ENCODE measurements at regions not wholly inside any gene's neighbourhood (a gene's known extent, or its start where the extent isn't known, plus 50 kb on each side); places are given as distances from the start of the nearest gene placed in this dataset.

DNA sequence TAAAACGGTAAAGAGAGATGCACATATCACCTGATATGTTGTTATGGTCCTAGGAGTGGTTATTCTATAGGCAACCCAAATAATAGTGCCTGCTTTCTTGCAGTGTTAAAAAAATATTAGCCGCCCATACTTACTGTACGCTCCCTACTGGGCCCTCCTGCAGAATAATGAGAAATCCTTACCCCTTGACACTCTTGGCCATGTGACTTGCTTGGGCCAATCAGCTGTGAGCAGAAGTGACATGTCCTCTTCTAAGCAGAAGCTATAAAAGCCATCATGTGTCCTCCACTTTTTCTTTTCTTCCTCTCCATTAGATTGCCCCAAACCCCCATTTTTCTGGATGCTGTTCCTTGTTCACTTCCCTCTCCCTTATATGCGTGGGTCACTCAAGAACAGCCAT lies 90.5 kb upstream of the SPRED2 start:
- Histone ChIP-seq H3K4me1 (ENCODE audit: insufficient read depth, low read length, poor library complexity, severe bottlenecking) (no peaks in the 10 kb centered on the region), H3K4me2 (ENCODE audit: low read depth, low read length, poor library complexity, severe bottlenecking) (no peak overlapping the region), H3K4me3 (ENCODE audit: low read length, poor library complexity, severe bottlenecking) (no peak overlapping the region), H3K9me2 (replicated peaks; ENCODE audit: low read depth, low read length) (no peaks in the 10 kb centered on the region), H4K20me1 (ENCODE audit: insufficient read depth, low read length, poor library complexity, severe bottlenecking) (no peaks in the 10 kb centered on the region), H3K9ac (ENCODE audit: low read depth, low read length, poor library complexity, severe bottlenecking) (no peak overlapping the region), H3F3A (ENCODE audit: low read depth) (no peaks in the 10 kb centered on the region), H3K79me2 (ENCODE audit: insufficient read depth, low read length) (no peaks in the 10 kb centered on the region), H3K9me3 (ENCODE audit: insufficient read depth, low read depth, low read length) (no peaks in the 10 kb centered on the region), H2AFZ (ENCODE audit: low read length) (no peak overlapping the region), H3K36me3 (ENCODE audit: insufficient read depth, low read length) (no peaks in the 10 kb centered on the region), H3K27me3 (ENCODE audit: insufficient read depth, low read length, poor library complexity, severe bottlenecking) (no peaks in the 10 kb centered on the region)
- no peak for TF ChIP-seq EZH2phosphoT487 (IDR thresholded peaks at IDR 0.05; ENCODE audit: borderline replicate concordance)
- TF ChIP-seq, protein P1, sequence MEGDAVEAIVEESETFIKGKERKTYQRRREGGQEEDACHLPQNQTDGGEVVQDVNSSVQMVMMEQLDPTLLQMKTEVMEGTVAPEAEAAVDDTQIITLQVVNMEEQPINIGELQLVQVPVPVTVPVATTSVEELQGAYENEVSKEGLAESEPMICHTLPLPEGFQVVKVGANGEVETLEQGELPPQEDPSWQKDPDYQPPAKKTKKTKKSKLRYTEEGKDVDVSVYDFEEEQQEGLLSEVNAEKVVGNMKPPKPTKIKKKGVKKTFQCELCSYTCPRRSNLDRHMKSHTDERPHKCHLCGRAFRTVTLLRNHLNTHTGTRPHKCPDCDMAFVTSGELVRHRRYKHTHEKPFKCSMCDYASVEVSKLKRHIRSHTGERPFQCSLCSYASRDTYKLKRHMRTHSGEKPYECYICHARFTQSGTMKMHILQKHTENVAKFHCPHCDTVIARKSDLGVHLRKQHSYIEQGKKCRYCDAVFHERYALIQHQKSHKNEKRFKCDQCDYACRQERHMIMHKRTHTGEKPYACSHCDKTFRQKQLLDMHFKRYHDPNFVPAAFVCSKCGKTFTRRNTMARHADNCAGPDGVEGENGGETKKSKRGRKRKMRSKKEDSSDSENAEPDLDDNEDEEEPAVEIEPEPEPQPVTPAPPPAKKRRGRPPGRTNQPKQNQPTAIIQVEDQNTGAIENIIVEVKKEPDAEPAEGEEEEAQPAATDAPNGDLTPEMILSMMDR (conservative IDR thresholded peaks at IDR 0.05; ENCODE audit: low read length): no peak

DNA sequence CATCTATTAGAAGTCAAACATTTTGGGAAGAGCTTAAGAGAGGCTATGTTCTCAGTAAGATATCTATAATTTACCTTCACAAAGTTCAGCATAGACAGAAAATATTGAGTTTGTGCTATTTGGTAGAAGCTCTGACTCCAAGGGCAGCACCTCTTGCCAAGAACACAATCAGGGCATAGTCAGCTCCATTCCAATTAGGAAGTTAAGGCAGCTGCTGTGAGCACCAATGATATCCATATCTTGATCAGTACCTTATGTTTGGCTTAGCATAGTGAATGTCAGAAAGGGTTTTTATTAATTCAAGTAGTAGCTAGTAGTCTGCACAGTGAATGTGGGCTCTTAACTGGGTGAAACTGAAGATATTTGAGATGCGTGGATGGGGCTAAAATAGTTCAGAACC lies 86.4 kb upstream of the SPRED2 start:
- H3K79me2 ChIP-seq (ENCODE audit: insufficient read depth, low read length): no peaks in the 10 kb centered on the region
- H3K9ac ChIP-seq (ENCODE audit: low read depth, low read length, poor library complexity, severe bottlenecking): no peak overlapping the region
- H3K9me2 ChIP-seq (replicated peaks; ENCODE audit: low read depth, low read length): no peaks in the 10 kb centered on the region
- no peaks in the 10 kb centered on the region for H3K4me1 ChIP-seq (ENCODE audit: insufficient read depth, low read length, poor library complexity, severe bottlenecking)
- no peaks in the 10 kb centered on the region for H3F3A ChIP-seq (ENCODE audit: low read depth)
- no peak overlapping the region for H3K4me3 ChIP-seq (ENCODE audit: low read length, poor library complexity, severe bottlenecking)
- H3K27me3 ChIP-seq (ENCODE audit: insufficient read depth, low read length, poor library complexity, severe bottlenecking): no peaks in the 10 kb centered on the region
- H3K9me3 ChIP-seq (ENCODE audit: insufficient read depth, low read depth, low read length): no peaks in the 10 kb centered on the region
- H4K20me1 ChIP-seq (ENCODE audit: insufficient read depth, low read length, poor library complexity, severe bottlenecking): no peaks in the 10 kb centered on the region
- H2AFZ ChIP-seq (ENCODE audit: low read length): no peak overlapping the region
- TF ChIP-seq, protein P1 (conservative IDR thresholded peaks at IDR 0.05; ENCODE audit: low read length): no peak
- TF ChIP-seq EZH2phosphoT487 (IDR thresholded peaks at IDR 0.05; ENCODE audit: borderline replicate concordance): no peak
- no peak overlapping the region for H3K4me2 ChIP-seq (ENCODE audit: low read depth, low read length, poor library complexity, severe bottlenecking)
- H3K36me3 ChIP-seq (ENCODE audit: insufficient read depth, low read length): no peaks in the 10 kb centered on the region

DNA sequence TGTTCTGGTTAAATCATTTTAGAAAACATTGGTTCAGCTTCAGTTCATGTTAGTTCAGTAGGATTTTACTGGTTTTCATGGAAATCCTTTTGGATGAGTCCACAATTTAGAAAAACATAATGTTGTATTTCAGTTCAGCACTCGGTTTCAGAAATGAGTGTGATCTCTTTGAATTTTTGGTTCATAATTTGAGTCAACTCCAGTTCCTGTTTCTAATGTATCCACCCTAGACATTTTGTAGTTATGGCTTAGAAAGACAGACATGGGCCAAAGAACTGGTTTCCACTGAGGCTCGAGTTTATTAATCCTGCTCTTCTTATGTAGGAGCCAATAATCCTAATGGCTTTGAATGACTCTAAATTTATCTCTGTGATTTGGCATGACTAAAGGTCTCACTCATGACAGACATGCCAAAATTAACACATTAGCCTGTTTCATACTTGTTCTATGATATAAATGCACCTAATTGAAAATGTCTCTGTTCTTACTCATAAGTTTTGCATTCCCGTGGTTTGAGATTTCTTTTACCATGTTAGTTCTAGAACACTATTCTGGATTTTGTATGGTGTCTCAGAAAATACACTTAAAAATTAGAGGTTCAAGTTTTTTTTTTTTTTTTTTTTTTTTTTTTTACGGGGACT lies 82.3 kb upstream of the SPRED2 start:
- no peaks in the 10 kb centered on the region for H3K9me3 ChIP-seq (ENCODE audit: insufficient read depth, low read depth, low read length)
- no peaks in the 10 kb centered on the region for H3F3A ChIP-seq (ENCODE audit: low read depth)
- H3K9ac ChIP-seq (ENCODE audit: low read depth, low read length, poor library complexity, severe bottlenecking): no peak overlapping the region
- H3K36me3 ChIP-seq (ENCODE audit: insufficient read depth, low read length): no peaks in the 10 kb centered on the region
- H3K4me1 ChIP-seq (ENCODE audit: insufficient read depth, low read length, poor library complexity, severe bottlenecking): no peaks in the 10 kb centered on the region
- H3K4me3 ChIP-seq (ENCODE audit: low read length, poor library complexity, severe bottlenecking): no peak overlapping the region
- TF ChIP-seq, protein P1 (conservative IDR thresholded peaks at IDR 0.05; ENCODE audit: low read length): no peak
- TF ChIP-seq EZH2phosphoT487 (IDR thresholded peaks at IDR 0.05; ENCODE audit: borderline replicate concordance): no peak
- no peaks in the 10 kb centered on the region for H4K20me1 ChIP-seq (ENCODE audit: insufficient read depth, low read length, poor library complexity, severe bottlenecking)
- H3K9me2 ChIP-seq (replicated peaks; ENCODE audit: low read depth, low read length): no peaks in the 10 kb centered on the region
- H2AFZ ChIP-seq (ENCODE audit: low read length): no peak overlapping the region
- no peaks in the 10 kb centered on the region for H3K79me2 ChIP-seq (ENCODE audit: insufficient read depth, low read length)
- no peaks in the 10 kb centered on the region for H3K27me3 ChIP-seq (ENCODE audit: insufficient read depth, low read length, poor library complexity, severe bottlenecking)
- no peak overlapping the region for H3K4me2 ChIP-seq (ENCODE audit: low read depth, low read length, poor library complexity, severe bottlenecking)

Measured in Loucy (cell line).